Fibroblast of lung (primary cell): ENCODE measurements at regions not wholly inside any gene's neighbourhood (a gene's known extent, or its start where the extent isn't known, plus 50 kb on each side); places are given as distances from the start of the nearest gene placed in this dataset.

Experiments used
- CTCF ChIP-seq, 2 donors: IDR thresholded peaks in 1 of 2; conservative IDR thresholded peaks in 1 of 2; 1 replicate in 1 of 2; 2 replicates in 1 of 2; pipeline ENCODE4 v1.5.1; 2011 to 2012; ENCODE audit warnings: low read length in 2 of 2, control low read depth in 1 of 2, inconsistent platforms in 1 of 2, low read depth in 1 of 2, mild to moderate bottlenecking in 1 of 2
- EZH2 ChIP-seq: IDR thresholded peaks from 2 replicates; pipeline ENCODE4 v1.5.1; 2012; ENCODE audit warnings: low read length, control low read depth, mild to moderate bottlenecking; ENCODE audit errors: missing control alignments

DNA sequence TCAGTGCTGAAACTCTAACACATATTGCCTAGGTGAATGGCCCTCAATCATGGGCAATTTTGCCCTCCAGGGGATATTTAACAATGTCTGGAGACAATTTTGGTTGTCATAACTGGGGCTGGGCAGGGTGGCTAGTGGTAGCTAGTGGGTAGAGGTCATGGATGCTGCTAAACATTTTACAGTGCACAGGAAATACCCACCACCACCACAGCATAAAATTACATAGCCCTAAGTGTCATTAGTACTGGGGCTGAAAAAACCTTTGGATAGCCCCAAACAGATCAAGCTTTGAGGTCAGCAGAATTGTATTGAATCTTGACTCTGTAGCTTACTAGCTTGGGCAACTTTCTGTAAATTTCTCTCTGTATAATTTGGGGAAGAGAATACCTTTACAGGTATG, 758.0 kb downstream of the BCL11B start:
- TF ChIP-seq CTCF (conservative IDR thresholded peaks at IDR 0.05 in 1 of 2, IDR thresholded peaks at IDR 0.05 in 1 of 2; ENCODE audit: low read depth in 1 of 2, low read length in 2 of 2) (no peak), EZH2 (no peak)
